ENCODE measurements at regions not wholly inside any gene's neighbourhood (a gene's known extent, or its start where the extent isn't known, plus 50 kb on each side); places are given as distances from the start of the nearest gene placed in this dataset.
"Not testable (repeated sequence)": the region's sequence is repeated elsewhere in the genome, so short reads cannot be mapped to it uniquely, and the experiment has no call there.

GRCh38 chr20:54984104-54984448 lies 508.7 kb downstream of the DOK5 start:
- no peak for DNase-seq (ENCODE audit: low spot score)
- no peak overlapping the region for H3K4me3 ChIP-seq
- no peak overlapping the region for H3K27ac ChIP-seq
- TF ChIP-seq CTCF (IDR thresholded peaks at IDR 0.05), result no peak

GRCh38 chr20:54983394-54984103 lies 508.2 kb downstream of the DOK5 start:
- H3K27ac ChIP-seq; DNase-seq (ENCODE audit: low spot score); H3K4me3 ChIP-seq: not testable (repeated sequence)

GRCh38 chr20:54981175-54981574 lies 505.8 kb downstream of the DOK5 start:
- no peak for TF ChIP-seq CTCF (IDR thresholded peaks at IDR 0.05)
- no peak overlapping the region for H3K4me3 ChIP-seq
- DNase-seq (ENCODE audit: low spot score), result no peak
- no peak overlapping the region for H3K27ac ChIP-seq

- no peak for DNase-seq (ENCODE audit: low spot score)
- Histone ChIP-seq H3K4me3 (no peak overlapping the region), H3K27ac (no peak overlapping the region)
- TF ChIP-seq CTCF (IDR thresholded peaks at IDR 0.05), result no peak
These were observed 504.9 kb downstream of the DOK5 start for GRCh38 chr20:54980103-54980960.

- no peak for TF ChIP-seq CTCF (IDR thresholded peaks at IDR 0.05)
- Histone ChIP-seq H3K27ac (no peak overlapping the region), H3K4me3 (no peak overlapping the region)
- DNase-seq (ENCODE audit: low spot score), result no peak
These were observed 474.9 kb downstream of the DOK5 start for GRCh38 chr20:54950304-54950703.

GRCh38 chr20:54941666-54942065 lies 466.3 kb downstream of the DOK5 start:
- H3K27ac ChIP-seq, result no peak overlapping the region
- no peak overlapping the region for H3K4me3 ChIP-seq
- TF ChIP-seq CTCF (IDR thresholded peaks at IDR 0.05), result no peak
- no peak for DNase-seq (ENCODE audit: low spot score)

GRCh38 chr20:54940522-54940921 lies 465.1 kb downstream of the DOK5 start:
- H3K27ac ChIP-seq, result no peak overlapping the region
- no peak for DNase-seq (ENCODE audit: low spot score)
- no peak for TF ChIP-seq CTCF (IDR thresholded peaks at IDR 0.05)

More at GRCh38 chr20:54940522-54940921, 465.1 kb downstream of the DOK5 start:
- H3K4me3 ChIP-seq, result no peak overlapping the region
